Esophagus mucosa (tissue), 1 donor: ENCODE measurements at regions not wholly inside any gene's neighbourhood (a gene's known extent, or its start where the extent isn't known, plus 50 kb on each side); places are given as distances from the start of the nearest gene placed in this dataset.

Experiments
- ATAC-seq: fragments of 200-7000 bp; cut with Tn5 transposase; one replicate; pipeline ENCODE4 v1.9.1; 2020
- donor health status: DM: yes; HTN: yes; CAD: no.

DNA sequence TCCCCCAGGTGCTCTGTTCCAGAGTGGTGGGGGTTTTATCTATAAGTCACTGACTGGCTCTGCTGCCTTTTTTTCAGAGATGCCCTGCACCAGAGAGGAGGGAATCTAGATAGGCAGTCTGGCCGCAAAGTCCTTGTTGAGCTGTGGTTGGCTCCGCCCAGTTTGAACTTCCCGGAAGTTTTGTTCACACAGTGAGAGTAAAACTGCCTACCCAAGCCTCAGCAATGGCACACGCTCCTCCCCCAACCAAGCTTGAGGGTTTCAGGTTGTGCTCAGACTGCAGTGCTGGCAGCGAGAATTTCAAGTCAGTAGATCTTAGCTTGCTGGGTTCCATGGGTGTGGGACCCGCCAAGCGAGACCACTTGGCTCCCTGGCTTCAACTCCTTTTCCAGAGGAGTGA is 1428.6 kb downstream of the MAT2B start:
- no peak for ATAC-seq

DNA sequence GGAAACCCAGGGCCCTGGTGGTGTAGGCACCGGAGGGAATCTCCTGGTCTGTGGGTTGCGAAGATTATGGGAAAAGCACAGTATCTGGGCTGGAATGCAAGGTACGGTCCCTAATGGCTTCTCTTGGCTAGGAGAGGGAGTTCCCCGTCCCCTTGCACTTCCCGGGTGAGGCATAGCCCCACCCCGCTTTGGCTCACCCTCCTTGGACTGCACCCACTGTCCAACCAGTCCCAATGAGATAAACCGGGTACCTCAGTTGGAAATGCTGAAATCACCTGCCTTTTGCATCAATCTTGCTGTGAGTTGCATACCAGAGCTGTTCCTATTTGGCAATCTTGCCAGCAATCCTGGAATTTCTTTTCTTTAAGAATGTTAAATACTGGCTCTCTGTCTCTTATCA is 1429.1 kb downstream of the MAT2B start:
- ATAC-seq, result no peak

- ATAC-seq, result no peak
These were observed 1435.7 kb downstream of the MAT2B start for GRCh38 chr5:164941132-164941531.

- ATAC-seq, result no peak
These were observed 1445.5 kb downstream of the MAT2B start for GRCh38 chr5:164950927-164951326.

- ATAC-seq, result no peak
These were observed 1446.2 kb downstream of the MAT2B start for GRCh38 chr5:164951570-164951969.

GRCh38 chr5:164958688-164959087 is 1453.3 kb downstream of the MAT2B start:
- ATAC-seq, result no peak

DNA sequence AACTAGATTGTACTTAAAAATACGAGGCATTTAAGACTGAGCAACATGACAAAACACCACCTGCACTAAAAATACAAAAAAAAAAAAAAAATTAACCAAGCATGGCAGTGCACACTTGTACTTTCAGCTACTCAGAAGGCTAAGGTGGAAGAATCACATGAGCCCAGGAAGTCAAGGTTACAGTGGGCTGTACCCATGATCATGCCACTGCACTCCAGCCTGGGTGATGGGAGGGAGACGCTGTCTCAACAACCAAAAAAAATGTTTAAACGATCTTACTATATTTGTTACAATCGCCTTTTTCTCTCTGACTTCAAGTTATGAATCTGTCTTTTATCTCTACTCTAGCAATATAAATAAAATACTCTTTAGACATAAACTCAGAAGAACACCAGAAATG is 1454.3 kb downstream of the MAT2B start:
- ATAC-seq, result no peak

DNA sequence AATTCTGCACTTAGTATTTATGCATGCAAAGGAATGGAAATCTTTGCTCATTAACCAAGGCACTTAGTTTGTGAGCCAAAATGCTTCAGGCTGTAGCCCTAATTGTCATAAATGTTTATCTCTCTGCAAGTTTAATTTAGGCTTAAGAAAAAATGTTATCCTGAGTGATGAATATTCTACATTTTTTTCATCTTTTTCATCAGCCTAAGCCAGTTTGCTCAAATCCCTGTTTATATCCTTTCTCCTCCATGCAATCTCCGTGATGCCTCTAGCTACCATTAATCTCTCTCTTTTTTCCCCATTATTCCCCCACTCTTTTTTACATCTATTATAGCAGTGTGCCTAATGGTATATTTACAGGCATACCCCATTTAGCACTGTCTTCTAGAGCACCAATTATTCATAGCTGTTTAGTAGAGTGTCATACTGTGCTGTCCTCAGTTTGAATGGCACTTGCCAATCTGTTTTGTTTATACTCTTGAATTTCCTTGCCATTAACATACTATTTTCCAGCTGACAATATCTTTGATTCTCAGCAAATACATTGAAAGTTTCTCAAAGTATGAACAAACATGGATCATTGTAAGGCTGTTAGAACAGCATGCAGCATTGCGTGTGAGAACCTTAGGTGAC is 1457.0 kb downstream of the MAT2B start:
- ATAC-seq, result no peak

DNA sequence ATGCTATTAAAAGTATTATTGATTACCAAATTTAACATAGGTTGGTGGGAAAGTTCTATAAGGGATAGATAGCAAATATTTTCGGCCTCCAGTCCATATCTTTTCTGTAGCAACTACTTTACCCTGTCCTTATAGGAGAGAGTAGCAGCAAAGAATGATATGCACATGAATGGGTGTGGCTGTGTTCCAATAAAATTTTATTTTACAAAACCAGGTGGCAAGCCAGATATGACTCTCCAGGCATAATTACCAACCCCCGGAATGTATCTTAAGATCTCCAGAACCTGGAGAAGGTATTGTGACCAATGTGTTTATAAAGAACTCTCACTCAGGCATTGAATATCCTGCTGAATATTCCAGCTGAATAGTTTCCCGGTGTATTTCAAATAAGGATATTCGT is 1461.2 kb downstream of the MAT2B start:
- no peak for ATAC-seq

- ATAC-seq, result no peak
These were observed 1461.9 kb downstream of the MAT2B start for GRCh38 chr5:164967354-164967753.

- ATAC-seq, result no peak
These were observed 1467.6 kb downstream of the MAT2B start for GRCh38 chr5:164972973-164973372.

- no peak for ATAC-seq
These were observed 1470.6 kb downstream of the MAT2B start for GRCh38 chr5:164975986-164976385.

GRCh38 chr5:164980480-164980879 is 1475.1 kb downstream of the MAT2B start:
- no peak for ATAC-seq

DNA sequence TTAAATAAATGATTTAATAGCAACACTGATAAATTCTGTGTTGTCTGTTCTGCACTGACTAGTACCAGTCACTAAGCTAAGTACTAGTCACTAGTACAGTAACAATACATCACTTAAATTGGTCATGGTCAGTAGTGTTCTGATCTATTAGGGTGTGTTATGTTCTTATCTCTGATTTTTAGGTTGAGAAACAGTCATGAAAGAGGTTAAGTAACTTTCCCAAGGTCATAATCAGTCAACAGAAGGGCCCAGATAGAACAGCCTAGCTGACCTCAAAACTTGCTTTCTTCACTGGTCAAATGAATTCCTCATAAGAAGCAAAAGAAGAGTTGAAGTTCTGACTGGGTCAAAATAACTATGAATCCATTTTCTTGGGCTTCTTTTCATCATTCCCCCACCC is 1492.7 kb downstream of the MAT2B start:
- no peak for ATAC-seq

DNA sequence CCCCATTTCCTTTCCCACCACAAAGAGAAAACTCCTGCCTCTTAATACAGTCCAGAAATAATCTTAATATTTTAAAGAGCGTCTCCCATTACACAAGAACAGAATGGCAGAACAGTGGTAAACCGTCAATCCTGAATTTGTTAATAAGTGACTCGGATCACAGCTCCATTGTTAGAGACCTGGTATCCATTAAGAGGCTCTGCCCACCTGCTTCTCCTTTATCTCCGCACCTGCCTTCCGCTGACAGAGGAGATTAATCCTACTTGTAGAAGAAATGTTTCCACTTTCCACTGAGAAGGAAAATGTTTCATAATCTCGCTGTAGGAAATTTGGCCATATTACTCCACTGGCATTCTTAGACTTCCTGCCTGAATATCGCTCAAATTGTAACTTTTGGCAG is 1493.2 kb downstream of the MAT2B start:
- no peak for ATAC-seq

- ATAC-seq, result no peak
These were observed 1495.2 kb downstream of the MAT2B start for GRCh38 chr5:165000479-165001190.

- ATAC-seq, result no peak
These were observed 1497.9 kb downstream of the MAT2B start for GRCh38 chr5:165003283-165003682.

- ATAC-seq, result no peak
These were observed 1498.8 kb downstream of the MAT2B start for GRCh38 chr5:165004175-165004574.

- no peak for ATAC-seq
These were observed 1509.0 kb downstream of the MAT2B start for GRCh38 chr5:165014439-165014838.

- ATAC-seq, result no peak
These were observed 1509.7 kb downstream of the MAT2B start for GRCh38 chr5:165015126-165015525.

GRCh38 chr5:165015547-165015946 is 1510.1 kb downstream of the MAT2B start:
- no peak for ATAC-seq

- no peak for ATAC-seq
These were observed 1521.6 kb downstream of the MAT2B start for GRCh38 chr5:165026971-165027370.

DNA sequence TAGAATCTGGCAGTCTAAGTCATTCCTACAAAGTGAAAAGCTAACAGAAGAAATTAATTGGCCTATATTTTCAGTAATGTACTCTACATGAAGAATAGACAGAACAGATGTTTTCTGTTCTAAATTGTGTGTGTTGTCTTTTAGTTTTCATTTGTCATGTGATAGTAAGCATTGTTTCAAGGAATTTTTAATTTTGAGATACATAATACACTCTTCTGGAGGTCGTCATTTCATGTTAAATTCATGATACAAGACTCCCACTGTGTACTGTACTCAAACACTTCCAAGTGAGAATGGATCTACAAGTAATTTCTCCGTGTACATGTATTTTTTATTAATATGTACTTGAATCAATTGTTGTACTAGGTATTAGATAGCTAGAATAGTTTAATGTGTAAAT is 1522.9 kb downstream of the MAT2B start:
- no peak for ATAC-seq

DNA sequence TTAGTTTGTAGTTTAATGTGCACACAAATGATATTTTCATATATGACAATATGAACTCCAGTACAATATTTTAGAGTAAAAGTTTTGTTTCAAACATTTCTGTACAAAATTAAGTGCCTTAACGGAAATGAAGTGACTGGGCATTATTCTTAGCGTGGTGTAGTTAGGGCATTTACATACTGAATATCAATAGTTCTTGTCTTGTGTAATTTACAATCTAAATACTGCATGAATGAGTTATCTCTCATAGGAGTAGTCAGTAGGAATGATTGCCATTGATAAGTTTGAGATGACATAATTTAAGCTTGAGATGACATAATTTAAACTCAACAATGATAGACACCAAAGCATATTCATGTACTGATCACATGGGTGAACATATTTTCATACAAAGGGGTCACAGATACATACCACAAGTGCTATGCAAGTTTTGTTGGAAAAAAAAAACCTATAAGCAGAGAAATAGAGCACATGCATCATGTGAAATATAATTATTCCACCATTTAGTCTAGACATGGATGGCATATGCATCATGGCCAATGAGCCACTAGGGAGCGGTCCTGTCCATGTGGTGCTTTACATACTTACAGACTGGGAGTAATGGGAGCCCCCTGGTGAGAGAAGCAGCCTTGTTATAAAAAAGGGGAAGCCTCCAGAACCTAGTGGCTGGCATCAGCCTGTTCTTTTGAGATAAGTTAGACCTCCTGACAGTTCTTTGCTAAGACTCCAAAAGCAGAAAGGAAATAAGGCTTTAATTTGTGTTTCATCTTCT is 1523.9 kb downstream of the MAT2B start:
- ATAC-seq, result no peak
